SKM-1 (cell line): ENCODE measurements at regions not wholly inside any gene's neighbourhood (a gene's known extent, or its start where the extent isn't known, plus 50 kb on each side); places are given as distances from the start of the nearest gene placed in this dataset.

ENCODE experiments used
- DNase-seq: peaks from one replicate; lab custom pipeline; 2025; ENCODE audit not compliant: unreplicated experiment; lab: John Stamatoyannopoulos, UW

DNA sequence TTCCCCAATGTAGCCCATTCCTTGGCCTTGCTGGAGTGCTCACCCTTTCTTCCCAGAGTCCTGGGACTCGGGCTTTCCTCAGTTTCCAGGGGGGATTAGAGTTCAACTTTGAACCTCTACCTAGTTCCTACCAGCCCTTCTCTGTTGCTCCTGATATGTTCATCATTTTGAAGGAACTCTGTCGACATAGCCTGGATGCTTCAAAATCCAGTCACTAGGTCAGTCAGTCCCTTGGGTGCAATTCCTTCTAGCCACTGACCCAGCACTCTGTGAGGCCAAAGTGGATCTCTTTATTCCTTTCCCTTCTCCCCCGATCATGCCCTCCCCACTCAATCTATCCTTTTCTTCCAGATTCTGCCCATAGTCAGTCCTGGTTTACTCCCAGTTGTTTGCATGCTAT lies 72.3 kb upstream of the TMCC3 start:
- DNase-seq, result no peak

DNA sequence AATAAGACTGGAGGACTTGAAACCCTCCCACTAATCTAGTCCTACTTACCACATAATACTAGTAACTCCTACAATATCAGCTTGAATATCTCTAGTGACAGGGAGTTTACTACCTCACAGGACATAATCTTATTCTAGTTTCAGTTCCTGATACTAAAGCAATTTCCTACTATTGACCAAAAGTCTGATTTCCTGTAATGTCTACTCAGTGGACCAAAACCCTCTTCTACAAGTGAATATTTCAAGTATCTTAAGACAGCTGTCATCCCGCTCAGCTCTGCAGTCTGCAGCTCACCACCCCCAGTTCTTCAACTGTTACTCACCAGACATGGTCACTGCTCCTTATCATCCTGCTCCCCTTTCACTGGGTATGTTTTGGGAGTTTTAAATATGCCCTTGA lies 70.8 kb upstream of the TMCC3 start:
- DNase-seq, result no peak

DNA sequence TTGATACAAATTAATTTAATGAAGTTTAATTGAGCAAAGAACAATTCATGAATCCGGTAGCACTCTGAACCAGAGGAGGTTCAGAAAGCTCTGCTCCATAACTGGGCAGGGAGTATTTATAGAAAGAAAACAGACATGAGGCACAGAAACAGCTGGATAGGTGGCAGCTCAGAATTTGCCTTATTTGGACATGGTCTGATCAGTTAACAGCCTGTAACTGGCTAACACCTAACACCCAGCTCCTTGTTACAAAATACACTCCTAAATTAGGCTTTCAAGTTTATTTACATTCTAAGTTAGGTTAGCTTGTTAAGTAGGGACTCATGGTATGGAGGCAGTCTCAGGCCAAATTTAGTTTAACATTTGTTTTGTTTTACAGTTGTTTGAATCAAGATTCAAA lies 67.8 kb upstream of the TMCC3 start:
- DNase-seq, result no peak

DNA sequence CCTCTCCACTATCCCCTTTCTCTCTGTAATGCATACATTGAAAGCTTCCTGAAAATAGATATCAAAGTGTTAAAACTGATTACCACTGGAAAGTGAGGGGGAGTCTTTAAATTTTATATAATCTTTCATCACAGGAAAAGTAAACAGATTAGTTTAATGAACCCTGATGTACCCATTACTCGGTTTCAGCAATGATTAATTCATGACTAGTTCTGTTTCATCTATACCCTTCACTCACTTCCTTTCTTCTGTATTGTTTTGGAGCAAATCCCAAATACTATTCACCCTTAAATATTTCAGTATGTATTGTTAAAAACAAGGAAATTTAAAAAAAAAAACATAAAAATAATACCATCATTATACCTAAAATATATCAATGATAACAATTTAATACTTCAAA lies 67.3 kb upstream of the TMCC3 start:
- no peak for DNase-seq

DNA sequence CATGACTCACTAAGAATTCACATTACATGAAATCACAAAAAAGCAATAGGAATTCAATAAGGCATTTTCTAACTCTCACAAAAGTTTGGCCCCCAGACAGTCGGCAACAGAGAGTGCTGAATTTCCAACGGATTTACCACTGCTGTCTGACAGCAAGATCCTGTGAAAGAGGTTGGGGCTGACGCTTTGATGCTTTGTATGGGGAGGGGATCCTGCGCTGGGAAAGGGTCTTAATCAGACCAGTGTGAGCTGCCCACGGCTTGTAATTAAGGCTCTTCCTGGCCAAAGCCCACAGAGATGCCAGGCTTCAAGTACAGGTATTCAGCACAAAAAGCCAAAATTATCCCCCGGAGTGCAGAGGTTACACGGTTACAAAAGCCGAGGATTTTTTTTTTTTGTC lies 66.8 kb upstream of the TMCC3 start:
- no peak for DNase-seq

DNA sequence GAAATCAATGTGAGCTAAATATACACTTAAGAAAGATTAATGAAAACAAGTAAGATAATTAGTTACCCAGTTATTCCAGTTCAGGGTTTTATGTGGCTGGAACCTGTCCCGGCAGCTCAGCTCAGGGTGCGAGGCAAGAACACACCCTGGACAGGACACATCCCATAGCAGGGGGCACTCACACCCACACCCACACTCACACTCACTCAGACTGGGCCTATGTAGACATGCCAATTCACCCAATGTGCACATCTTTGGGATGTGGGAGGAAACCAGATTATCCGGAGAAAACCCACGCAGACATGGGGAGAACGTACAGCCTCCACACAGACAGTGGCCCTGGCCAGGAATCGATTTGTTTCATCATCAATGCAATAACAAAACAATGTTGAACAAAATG lies 66.0 kb upstream of the TMCC3 start:
- DNase-seq, result no peak

DNA sequence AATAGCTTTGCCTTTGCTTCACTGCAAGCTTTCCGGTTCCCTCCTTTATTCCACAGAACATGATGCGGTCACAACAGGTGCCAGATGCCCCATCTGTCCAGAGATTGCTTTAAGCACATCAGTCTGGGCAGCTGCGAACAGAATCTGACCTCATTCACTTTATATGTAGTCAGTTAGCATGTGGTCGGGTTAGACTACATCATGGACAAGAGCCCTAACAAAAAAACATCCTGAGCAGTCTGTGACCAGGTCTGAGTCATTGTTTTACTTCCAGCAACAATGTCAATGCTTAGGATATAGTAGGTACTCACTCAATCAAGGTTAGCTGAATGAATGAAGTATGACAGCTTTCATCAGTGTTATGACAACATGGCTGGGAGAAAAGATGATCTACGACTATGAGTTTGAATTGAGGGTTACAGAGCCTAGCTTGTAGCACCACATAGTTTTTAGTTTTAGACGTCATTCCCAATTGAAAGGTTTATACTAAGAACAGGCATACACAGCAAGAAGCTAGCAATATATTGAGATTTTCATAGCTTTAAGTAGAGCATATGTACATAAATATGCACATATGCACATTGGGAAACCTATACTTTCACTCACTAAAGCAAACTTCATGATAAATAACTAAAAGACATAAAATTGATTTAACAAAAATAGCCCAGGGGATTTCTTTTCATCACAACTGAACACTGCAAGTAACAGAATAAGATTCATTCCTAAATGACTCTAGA lies 64.2 kb upstream of the TMCC3 start:
- DNase-seq, result no peak

DNA sequence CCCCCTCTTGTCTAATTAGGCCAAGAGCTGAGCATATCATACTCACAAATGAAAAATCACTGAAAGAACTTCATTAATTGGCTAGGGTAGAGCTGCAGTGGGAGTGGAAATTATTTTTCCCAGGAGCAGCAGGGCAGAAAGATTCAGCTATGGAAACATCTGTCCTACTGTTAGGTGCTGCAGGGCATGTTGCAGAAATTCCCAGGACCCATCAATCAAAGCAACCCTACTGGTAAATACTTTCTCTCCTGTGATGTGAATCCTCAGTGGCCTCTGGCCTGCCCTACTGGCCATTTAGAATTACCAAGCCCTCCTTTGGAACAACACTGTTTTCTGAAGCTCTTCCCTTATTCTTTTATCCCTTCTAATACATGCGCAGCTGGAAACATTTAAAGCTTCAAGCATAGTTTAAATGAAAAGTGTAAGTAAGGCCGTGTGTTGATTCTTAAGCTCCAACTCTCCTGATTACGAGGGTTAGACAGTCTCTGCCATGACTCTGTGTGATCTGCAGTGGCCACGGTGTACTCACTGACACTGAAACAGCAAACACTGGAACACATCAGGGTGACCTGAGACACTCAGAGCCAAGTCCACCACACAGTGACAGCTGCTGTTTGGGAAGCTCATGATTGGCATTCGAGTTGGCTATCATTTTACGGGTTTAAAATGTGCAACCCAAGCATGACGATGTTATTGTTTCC lies 62.6 kb upstream of the TMCC3 start:
- DNase-seq, result no peak

DNA sequence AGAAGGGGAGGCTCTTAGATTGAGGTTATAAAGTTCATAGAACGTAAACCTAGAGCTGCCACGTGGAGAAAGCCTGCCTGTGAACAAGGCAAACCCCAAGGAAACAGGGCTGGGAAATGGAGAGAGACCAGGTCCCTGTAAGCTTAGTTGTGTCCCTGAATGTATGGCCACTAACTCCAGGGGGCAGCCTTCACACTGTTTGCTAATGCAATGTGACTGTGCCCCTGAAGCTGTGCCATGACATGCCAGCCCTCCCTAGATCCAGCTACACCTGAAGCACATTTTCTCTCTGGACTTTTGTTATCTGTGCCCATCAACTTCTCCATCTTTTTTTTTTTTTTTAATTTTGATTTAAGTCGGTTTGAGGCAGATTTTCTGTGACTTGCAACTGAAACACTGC lies 60.6 kb upstream of the TMCC3 start:
- DNase-seq, result no peak

DNA sequence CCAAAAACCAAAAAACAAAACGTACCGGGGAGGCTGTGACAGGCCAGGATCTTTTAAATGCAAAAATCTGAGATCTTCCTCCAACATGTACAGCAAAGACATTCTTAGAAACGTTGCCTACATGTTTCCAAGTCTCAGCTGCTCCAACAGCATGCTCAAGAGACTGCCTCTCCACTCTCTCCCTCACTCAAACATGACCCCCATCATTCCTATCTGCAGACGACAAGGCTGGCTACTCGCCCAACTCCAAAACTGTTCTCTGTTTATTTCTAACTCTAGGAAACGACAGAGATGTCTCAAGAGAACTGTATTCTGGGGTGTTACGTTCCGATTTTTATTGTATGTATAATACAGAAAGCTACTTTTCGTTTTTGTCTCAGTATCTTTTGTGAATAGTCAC lies 57.5 kb upstream of the TMCC3 start:
- no peak for DNase-seq

DNA sequence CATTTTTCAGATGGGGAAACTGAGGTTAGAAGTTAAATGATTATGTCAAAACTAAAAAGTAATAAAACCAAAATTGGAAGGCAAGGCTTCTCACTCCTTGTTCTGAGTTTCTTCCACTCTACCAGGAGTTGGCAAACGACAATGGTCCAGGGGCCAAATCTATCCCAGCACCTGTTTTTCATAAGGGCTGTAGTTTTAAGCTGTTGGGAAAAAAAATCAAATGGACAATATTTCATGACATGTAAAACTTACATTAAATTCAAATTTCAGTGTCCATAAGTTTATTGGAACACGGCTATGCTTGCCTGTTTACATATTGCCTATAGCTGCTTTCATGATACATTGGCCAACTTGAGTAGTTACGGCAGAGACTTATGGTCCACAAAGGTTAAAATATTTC lies 56.7 kb upstream of the TMCC3 start:
- DNase-seq, result no peak

DNA sequence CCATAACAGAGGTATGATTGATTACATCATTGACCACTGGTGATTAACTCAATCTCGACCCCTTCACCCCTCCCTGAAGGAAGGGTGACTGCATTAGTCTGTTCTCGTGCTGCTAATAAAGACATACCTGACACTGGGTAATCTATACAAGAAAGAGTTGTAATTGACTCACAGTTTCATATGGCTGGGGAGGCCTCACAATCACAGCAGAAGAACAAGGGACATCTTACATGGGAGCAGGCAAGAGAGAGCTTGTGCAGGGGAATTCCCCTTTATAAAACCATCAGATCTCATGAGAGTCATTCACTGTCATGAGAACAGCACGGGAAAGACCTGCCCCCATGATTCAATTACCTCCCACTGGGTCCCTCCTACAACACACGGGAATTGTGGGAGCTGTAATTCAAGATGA lies 55.9 kb upstream of the TMCC3 start:
- DNase-seq, result no peak

DNA sequence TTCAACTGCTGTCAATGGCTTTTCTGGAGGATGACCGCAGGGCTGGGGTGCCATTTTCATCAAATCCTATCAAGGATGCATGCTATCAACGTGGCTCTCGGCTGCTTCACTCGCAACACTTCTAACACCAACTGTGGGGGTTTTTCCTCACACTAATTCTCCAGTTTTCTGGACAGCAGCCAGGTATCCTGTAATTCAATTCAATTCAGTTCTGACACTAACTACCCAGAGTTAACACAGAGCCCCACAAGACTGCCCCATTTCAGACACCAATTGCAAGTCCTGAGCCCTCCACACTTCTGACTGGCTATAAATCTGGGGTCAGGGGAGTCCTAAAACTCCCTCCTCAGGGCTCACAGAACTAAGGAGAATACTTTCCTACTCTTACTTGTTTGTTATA lies 55.3 kb upstream of the TMCC3 start:
- DNase-seq, result no peak

DNA sequence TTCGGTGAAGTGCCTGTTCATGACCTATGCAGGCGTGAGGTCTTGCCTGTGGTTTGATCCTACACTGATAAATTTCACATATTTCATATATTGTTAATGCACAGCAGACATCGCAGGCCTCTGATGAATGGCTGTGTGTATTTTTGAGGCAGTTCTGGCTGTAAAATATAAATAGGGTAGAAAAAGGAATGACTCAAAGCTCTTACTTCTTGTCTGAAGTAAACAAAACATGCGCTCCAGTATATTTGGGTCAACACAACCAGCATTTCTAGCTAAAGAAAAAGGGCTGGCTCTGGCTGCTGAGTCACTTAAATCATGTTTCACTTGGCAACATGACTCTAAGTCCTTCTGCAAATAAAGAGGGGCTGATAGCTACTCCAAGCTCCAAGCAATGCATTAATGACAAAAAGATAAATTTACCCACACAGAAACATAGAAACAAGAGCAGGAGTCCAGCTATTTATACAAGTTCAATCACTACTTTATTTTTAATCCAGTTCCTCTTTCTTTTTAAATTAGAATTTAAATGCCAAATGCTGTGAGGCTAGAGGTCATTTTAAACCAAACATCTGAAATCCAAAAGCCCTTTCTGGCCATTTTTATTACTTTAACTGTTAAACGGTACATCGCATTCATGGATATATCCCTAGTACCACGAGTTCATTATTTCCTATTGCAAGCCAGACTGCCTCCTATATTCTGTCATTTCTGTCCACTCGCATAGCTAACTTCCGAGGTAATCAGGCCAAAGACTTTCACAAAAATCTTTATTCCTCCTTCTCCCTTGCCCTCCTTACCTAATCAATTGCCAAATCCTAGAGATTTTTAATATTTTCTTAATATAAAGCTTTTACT lies 54.3 kb upstream of the TMCC3 start:
- no peak for DNase-seq

DNA sequence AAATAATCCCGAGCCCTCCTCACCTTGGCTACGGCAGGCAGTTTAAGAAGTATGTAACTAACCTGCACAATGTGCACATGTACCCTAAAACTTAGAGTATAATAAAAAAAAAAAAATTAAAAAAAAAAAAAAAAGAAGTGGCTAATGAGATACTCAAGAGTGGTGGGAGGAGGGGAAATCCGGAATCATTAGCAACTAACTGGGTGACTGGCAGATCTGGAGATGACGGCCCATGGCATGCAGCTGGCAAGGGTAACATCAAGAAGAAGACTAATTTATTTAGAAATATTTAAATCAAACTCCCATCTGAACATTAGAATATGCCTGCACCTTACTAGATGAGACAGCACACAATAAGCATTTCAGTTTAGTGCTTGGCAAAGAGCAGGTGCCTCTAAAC lies 52.3 kb upstream of the TMCC3 start:
- DNase-seq, result no peak

DNA sequence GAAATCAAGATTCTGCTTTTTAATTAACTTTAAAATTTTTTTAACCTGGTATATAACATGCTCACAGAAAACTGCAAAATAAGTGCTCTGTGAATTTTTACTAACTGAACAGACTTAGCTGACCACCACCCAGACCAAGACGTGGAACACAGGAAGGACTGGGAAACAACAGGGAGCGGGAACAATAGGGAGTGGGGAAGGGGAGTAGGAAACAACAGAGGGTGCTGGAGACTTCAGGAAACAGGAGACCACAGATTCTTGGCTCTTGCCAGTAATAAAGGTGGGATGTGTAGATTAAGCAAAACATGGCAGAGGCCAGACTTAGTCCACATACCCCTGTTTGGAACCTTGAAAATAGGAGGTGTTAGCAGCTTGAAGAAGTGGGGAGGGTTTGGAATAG lies 51.4 kb upstream of the TMCC3 start:
- DNase-seq, result no peak

DNA sequence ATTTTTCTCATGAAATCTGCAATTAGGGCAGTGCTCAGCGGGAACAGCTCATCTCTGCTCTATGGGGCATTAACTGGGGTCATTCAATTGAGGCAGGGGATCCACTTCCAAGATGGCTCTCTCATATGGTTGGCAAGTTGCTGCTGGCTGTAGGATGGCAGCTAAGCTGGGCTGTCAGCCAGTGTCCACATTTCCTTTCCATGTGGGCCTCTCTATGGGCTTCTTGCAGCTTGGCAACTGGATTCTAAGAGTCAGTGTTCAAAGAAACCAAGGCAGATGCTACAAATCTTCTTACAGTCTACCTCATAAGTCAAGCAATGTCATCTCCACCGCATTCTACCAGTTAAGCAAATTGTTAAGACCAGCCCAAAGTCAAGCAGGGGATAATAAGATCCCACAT lies 50.3 kb upstream of the TMCC3 start:
- no peak for DNase-seq
